H9 (cell line): ENCODE measurements at regions not wholly inside any gene's neighbourhood (a gene's known extent, or its start where the extent isn't known, plus 50 kb on each side); places are given as distances from the start of the nearest gene placed in this dataset.

Experiments used
- DNase-seq: peaks from one replicate; pipeline ENCODE4 v3.0.0-alpha.2; 2017
- H2AFZ ChIP-seq: one replicate; pipeline ENCODE4 v1.6.1; 2013; ENCODE audit warnings: mild to moderate bottlenecking, low read length, control low read depth, moderate library complexity
- H2AK5ac ChIP-seq: 2 replicates; pipeline ENCODE4 v1.6.1; 2013; ENCODE audit warnings: low read length, control low read depth, mixed read lengths; ENCODE audit not compliant: insufficient read length
- H2BK120ac ChIP-seq: one replicate; pipeline ENCODE4 v1.6.1; 2013; ENCODE audit warnings: low read depth, mild to moderate bottlenecking, low read length, control low read depth, inconsistent platforms; ENCODE audit not compliant: poor library complexity, severe bottlenecking
- H2BK12ac ChIP-seq: 2 replicates; pipeline ENCODE4 v1.6.1; 2013; ENCODE audit warnings: low read length, control low read depth, mixed read lengths, low read depth; ENCODE audit not compliant: insufficient read length
- H2BK15ac ChIP-seq: 2 replicates; pipeline ENCODE4 v1.6.1; 2013; ENCODE audit warnings: low read depth, low read length, control low read depth
- H2BK20ac ChIP-seq: one replicate; pipeline ENCODE4 v1.6.1; 2013; ENCODE audit warnings: low read depth, mild to moderate bottlenecking, low read length, control low read depth, inconsistent platforms; ENCODE audit not compliant: poor library complexity, severe bottlenecking
- H2BK5ac ChIP-seq: 2 replicates; pipeline ENCODE4 v1.6.1; 2013; ENCODE audit warnings: low read length, control low read depth, mixed read lengths; ENCODE audit not compliant: insufficient read length
- H3K14ac ChIP-seq: 2 replicates; pipeline ENCODE4 v1.6.1; 2013; ENCODE audit warnings: low read length, control low read depth; ENCODE audit not compliant: insufficient read depth
- H3K18ac ChIP-seq: 2 replicates; pipeline ENCODE4 v1.6.1; 2013; ENCODE audit warnings: low read depth, mild to moderate bottlenecking, mixed read lengths, low read length, control low read depth; ENCODE audit not compliant: insufficient read length
- H3K23ac ChIP-seq: 2 replicates; pipeline ENCODE4 v1.6.1; 2013; ENCODE audit warnings: low read length, control low read depth, mixed read lengths, low read depth; ENCODE audit not compliant: insufficient read length
- H3K23me2 ChIP-seq: 2 replicates; pipeline ENCODE4 v1.6.1; 2013; ENCODE audit warnings: low read depth, mild to moderate bottlenecking, mixed read lengths, low read length, control low read depth; ENCODE audit not compliant: insufficient read length, poor library complexity, severe bottlenecking
- H3K27ac ChIP-seq: 2 replicates; pipeline ENCODE4 v1.5.1; 2013; ENCODE audit warnings: low read length, control low read depth, mixed read lengths, low read depth; ENCODE audit not compliant: insufficient read length
- H3K27me3 ChIP-seq: 2 replicates; pipeline ENCODE4 v1.6.1; 2013; ENCODE audit warnings: low read length, control low read depth, inconsistent platforms; ENCODE audit not compliant: insufficient read depth
- H3K4ac ChIP-seq: 2 replicates; pipeline ENCODE4 v1.6.1; 2013; ENCODE audit warnings: low read depth, mild to moderate bottlenecking, control low read depth, inconsistent platforms, low read length, moderate library complexity
- H3K4me1 ChIP-seq: 2 replicates; pipeline ENCODE4 v1.6.1; 2013; ENCODE audit warnings: low read length, control low read depth, inconsistent platforms; ENCODE audit not compliant: insufficient read depth
- H3K4me2 ChIP-seq: 2 replicates; pipeline ENCODE4 v1.6.1; 2013; ENCODE audit warnings: low read length, control low read depth, mixed read lengths; ENCODE audit not compliant: insufficient read length, insufficient read depth
- H3K56ac ChIP-seq: 2 replicates; pipeline ENCODE4 v1.6.1; 2013; ENCODE audit warnings: low read depth, mild to moderate bottlenecking, mixed read lengths, low read length, control low read depth; ENCODE audit not compliant: insufficient read length
- H3K79me1 ChIP-seq: 2 replicates; pipeline ENCODE4 v1.6.1; 2013; ENCODE audit warnings: low read depth, mild to moderate bottlenecking, moderate library complexity, low read length, control low read depth, inconsistent platforms; ENCODE audit not compliant: insufficient read depth, poor library complexity, severe bottlenecking
- H3K79me2 ChIP-seq: 2 replicates; pipeline ENCODE4 v1.6.1; 2013; ENCODE audit warnings: low read length, control low read depth, inconsistent platforms; ENCODE audit not compliant: insufficient read depth
- H3K9ac ChIP-seq: 2 replicates; pipeline ENCODE4 v1.6.1; 2013; ENCODE audit warnings: low read length, control low read depth, mixed read lengths; ENCODE audit not compliant: insufficient read length; ENCODE audit errors: extremely low read depth
- H3K9me3 ChIP-seq: one replicate; pipeline ENCODE4 v1.6.1; 2013; ENCODE audit warnings: low read depth, low read length, inconsistent platforms; ENCODE audit not compliant: control insufficient read depth
- H3T11ph ChIP-seq: one replicate; pipeline ENCODE4 v1.6.1; 2013; ENCODE audit warnings: mild to moderate bottlenecking, low read length, control low read depth, inconsistent platforms
- H4K20me1 ChIP-seq: one replicate; pipeline ENCODE4 v1.6.1; 2013; ENCODE audit not compliant: control insufficient read depth, insufficient read length, insufficient read depth
- H4K5ac ChIP-seq: 2 replicates; pipeline ENCODE4 v1.6.1; 2013; ENCODE audit warnings: low read depth, mild to moderate bottlenecking, mixed read lengths, low read length, control low read depth; ENCODE audit not compliant: insufficient read length
- H4K8ac ChIP-seq: replicated peaks from 2 replicates; pipeline ENCODE4 v1.6.1; 2013; ENCODE audit warnings: low read length, control low read depth, mixed read lengths, low read depth; ENCODE audit not compliant: insufficient read length
- H4K91ac ChIP-seq: 2 replicates; pipeline ENCODE4 v1.6.1; 2013; ENCODE audit warnings: low read depth, mild to moderate bottlenecking, moderate library complexity, mixed read lengths, low read length, control low read depth; ENCODE audit not compliant: insufficient read length
- H3K27ac Mint-ChIP-seq, 3 experiments: 2 replicates in 2 of 3; 3 replicates in 1 of 3; pipeline ENCODE4 v1.8.0; 2020 to 2021; ENCODE audit warnings: mixed read lengths in 3 of 3, mild to moderate bottlenecking in 1 of 3, moderate library complexity in 1 of 3
- H3K27me3 Mint-ChIP-seq: 2 replicates; pipeline ENCODE4 v1.8.0; 2021; ENCODE audit warnings: low read depth, mild to moderate bottlenecking, moderate library complexity, mixed read lengths
- H3K36me3 Mint-ChIP-seq, 3 experiments: 2 replicates in 2 of 3; 3 replicates in 1 of 3; pipeline ENCODE4 v1.8.0; 2020 to 2021; ENCODE audit warnings: low read depth in 3 of 3, mixed read lengths in 3 of 3; ENCODE audit not compliant: insufficient read depth in 1 of 3
- H3K4me1 Mint-ChIP-seq, 2 experiments: 2 replicates each; pipeline ENCODE4 v1.8.0; 2020; ENCODE audit warnings: mixed read lengths in 2 of 2
- H3K4me3 Mint-ChIP-seq, 2 experiments: 2 replicates in 1 of 2; 3 replicates in 1 of 2; pipeline ENCODE4 v1.8.0; 2020 to 2021; ENCODE audit warnings: mild to moderate bottlenecking in 2 of 2, mixed read lengths in 2 of 2, moderate library complexity in 1 of 2
- H3K9me3 Mint-ChIP-seq, 2 experiments: 2 replicates in 1 of 2; 3 replicates in 1 of 2; pipeline ENCODE4 v1.8.0; 2020; ENCODE audit warnings: mild to moderate bottlenecking in 2 of 2, mixed read lengths in 2 of 2, moderate library complexity in 1 of 2
- CTCF ChIP-seq: fragments of 200-600 bp; sonication (generic); conservative IDR thresholded peaks from 3 replicates; pipeline ENCODE4 v1.8.0; 2021; ENCODE audit warnings: antibody characterized with exemption, mild to moderate bottlenecking
- WGBS: extraction: QIAGEN DNeasy Blood & Tissue Kit; methylation state at CpG from one replicate; pipeline ENCODE4 v1.1.7; 2013; ENCODE audit warnings: missing lambda C conversion rate, low lambda C conversion rate, mixed read lengths; ENCODE audit not compliant: insufficient read length; ENCODE audit errors: extremely low coverage; 5-methylcytosine and 5-hydroxymethylcytosine counted together

- H3K9me3 Mint-ChIP-seq, result no peaks in the 10 kb centered on the region
- H2BK12ac ChIP-seq, result no peak overlapping the region
- H3K4me1 Mint-ChIP-seq, result peaks cover 15% of the 10 kb centered on the region in 2 experiments
These were observed 166.7 kb upstream of the CENPW start for GRCh38 chr6:126173265-126173664.

More at GRCh38 chr6:126173265-126173664, 166.7 kb upstream of the CENPW start:
- Mint-ChIP-seq H3K36me3 (no peaks in the 10 kb centered on the region), H3K27me3 (no peaks in the 10 kb centered on the region), H3K4me3 (no peak overlapping the region), H3K27ac (no peak overlapping the region; a peak in 1 of 7 replicates)
- no peak overlapping the region for H3K4me2 ChIP-seq
- H3K79me2 ChIP-seq, result no peaks in the 10 kb centered on the region
- H4K5ac ChIP-seq, result no peak overlapping the region
- no peak overlapping the region for H3K14ac ChIP-seq
- no peaks in the 10 kb centered on the region; the same call in 1 of the 2 replicates for H3K4me1 ChIP-seq
- H4K91ac ChIP-seq, result no peak overlapping the region
- H2BK120ac ChIP-seq, result no peak overlapping the region
- no peaks in the 10 kb centered on the region for H3K27me3 ChIP-seq
- no peak for DNase-seq
- no peak overlapping the region for H2BK20ac ChIP-seq
- no peak overlapping the region for H2AFZ ChIP-seq
- H3K9me3 ChIP-seq, result no peaks in the 10 kb centered on the region
- H2AK5ac ChIP-seq, result no peak overlapping the region
- no peak overlapping the region for H3K18ac ChIP-seq
- no peak for TF ChIP-seq CTCF
- H3K79me1 ChIP-seq, result no peaks in the 10 kb centered on the region
- no peak overlapping the region for H4K8ac ChIP-seq
- no peak overlapping the region for H2BK5ac ChIP-seq
- no peak overlapping the region for H3K9ac ChIP-seq
- peaks cover 2% of the 10 kb centered on the region for H3K23me2 ChIP-seq
- no peak overlapping the region for H3T11ph ChIP-seq
- no peak overlapping the region for H2BK15ac ChIP-seq
- no CpG with 5 or more reads among the region's 4 CpGs for WGBS
- no peak overlapping the region for H3K27ac ChIP-seq
- H3K56ac ChIP-seq, result no peak overlapping the region
- no peaks in the 10 kb centered on the region for H4K20me1 ChIP-seq
- no peak overlapping the region for H3K4ac ChIP-seq
- H3K23ac ChIP-seq, result no peak overlapping the region
